ENCODE measurements at regions not wholly inside any gene's neighbourhood (a gene's known extent, or its start where the extent isn't known, plus 50 kb on each side); places are given as distances from the start of the nearest gene placed in this dataset.

GRCh38 chr3:74520895-74521294 is 93.6 kb downstream of the CNTN3 start:
- Histone ChIP-seq H3K27ac (no peak overlapping the region), H3K36me3 (no peaks in the 10 kb centered on the region), H3K4me3 (no peak overlapping the region), H3K9me3 (no peaks in the 10 kb centered on the region), H3K4me1 (no peaks in the 10 kb centered on the region), H3K27me3 (no peaks in the 10 kb centered on the region)
- DNase-seq (ENCODE audit: low spot score): no peak
- no peak for TF ChIP-seq CTCF (IDR thresholded peaks at IDR 0.05)

GRCh38 chr3:74518610-74519009 is 95.8 kb downstream of the CNTN3 start:
- no peaks in the 10 kb centered on the region for H3K9me3 ChIP-seq
- no peaks in the 10 kb centered on the region for H3K27me3 ChIP-seq
- TF ChIP-seq CTCF (IDR thresholded peaks at IDR 0.05): no peak
- H3K36me3 ChIP-seq: no peaks in the 10 kb centered on the region
- no peak for DNase-seq (ENCODE audit: low spot score)
- no peak overlapping the region for H3K4me3 ChIP-seq
- H3K27ac ChIP-seq: no peak overlapping the region
- H3K4me1 ChIP-seq: no peaks in the 10 kb centered on the region

GRCh38 chr3:74516019-74516418 is 98.4 kb downstream of the CNTN3 start:
- DNase-seq (ENCODE audit: low spot score): no peak
- TF ChIP-seq CTCF (IDR thresholded peaks at IDR 0.05): no peak
- H3K4me3 ChIP-seq: no peak overlapping the region
- no peaks in the 10 kb centered on the region for H3K9me3 ChIP-seq
- H3K27me3 ChIP-seq: no peaks in the 10 kb centered on the region
- H3K4me1 ChIP-seq: no peaks in the 10 kb centered on the region
- H3K36me3 ChIP-seq: no peaks in the 10 kb centered on the region
- H3K27ac ChIP-seq: no peak overlapping the region

- H3K27ac ChIP-seq: no peak overlapping the region
- H3K9me3 ChIP-seq: no peaks in the 10 kb centered on the region
- H3K4me1 ChIP-seq: no peaks in the 10 kb centered on the region
- TF ChIP-seq CTCF (IDR thresholded peaks at IDR 0.05): no peak
- DNase-seq (ENCODE audit: low spot score): no peak
- no peaks in the 10 kb centered on the region for H3K27me3 ChIP-seq
- no peak overlapping the region for H3K4me3 ChIP-seq
- H3K36me3 ChIP-seq: no peaks in the 10 kb centered on the region
Observed at GRCh38 chr3:74515451-74515850, 99.0 kb downstream of the CNTN3 start.

- TF ChIP-seq CTCF (IDR thresholded peaks at IDR 0.05): no peak
- DNase-seq (ENCODE audit: low spot score): no peak
- H3K9me3 ChIP-seq: no peaks in the 10 kb centered on the region
- no peaks in the 10 kb centered on the region for H3K4me1 ChIP-seq
- no peaks in the 10 kb centered on the region for H3K27me3 ChIP-seq
- no peak overlapping the region for H3K4me3 ChIP-seq
- no peaks in the 10 kb centered on the region for H3K36me3 ChIP-seq
- no peak overlapping the region for H3K27ac ChIP-seq
Observed at GRCh38 chr3:74511078-74511477, 103.4 kb downstream of the CNTN3 start.

GRCh38 chr3:74510261-74510818 is 104.1 kb downstream of the CNTN3 start:
- no peak for DNase-seq (ENCODE audit: low spot score)
- H3K9me3 ChIP-seq: no peaks in the 10 kb centered on the region
- no peaks in the 10 kb centered on the region for H3K4me1 ChIP-seq
- no peaks in the 10 kb centered on the region for H3K36me3 ChIP-seq
- no peak overlapping the region for H3K27ac ChIP-seq
- H3K27me3 ChIP-seq: no peaks in the 10 kb centered on the region
- no peak overlapping the region for H3K4me3 ChIP-seq
- TF ChIP-seq CTCF (IDR thresholded peaks at IDR 0.05): no peak
